ENCODE measurements at regions not wholly inside any gene's neighbourhood (a gene's known extent, or its start where the extent isn't known, plus 50 kb on each side); places are given as distances from the start of the nearest gene placed in this dataset.

DNA sequence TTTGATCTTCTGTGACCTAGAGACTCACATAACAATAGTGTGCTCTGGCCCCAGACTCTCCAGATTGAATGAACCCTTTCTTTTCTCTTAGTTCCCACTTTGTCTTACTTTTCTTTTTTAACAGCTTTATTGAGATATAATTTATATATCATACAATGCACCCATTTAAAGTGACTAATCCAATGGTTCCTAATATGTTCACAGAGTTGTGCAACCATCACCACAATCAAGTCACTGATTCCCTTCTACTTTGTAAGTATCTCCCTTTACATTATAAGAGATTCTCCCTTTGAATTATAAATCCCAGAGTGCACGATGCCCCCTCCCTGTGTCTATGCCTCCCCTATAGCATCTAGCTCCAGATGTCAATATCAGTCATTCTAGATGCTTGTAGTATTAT is 172.4 kb downstream of the HINT1 start:
- Histone ChIP-seq H3K4me3 (replicated peaks in 1 of 3) (no peak overlapping the region), H3K27ac (no peak overlapping the region), H3K36me3 (no peaks in the 10 kb centered on the region), H3K4me1 (no peaks in the 10 kb centered on the region), H3K27me3 (no peaks in the 10 kb centered on the region), H3K9me3 (no peaks in the 10 kb centered on the region)
- DNase-seq, result no peak
- 48 to 49% methylated on average over 1 of the region's 1 CpG for WGBS, 2 donors
- no peak for TF ChIP-seq POLR2A (IDR thresholded peaks at IDR 0.05)
- TF ChIP-seq, protein P1, sequence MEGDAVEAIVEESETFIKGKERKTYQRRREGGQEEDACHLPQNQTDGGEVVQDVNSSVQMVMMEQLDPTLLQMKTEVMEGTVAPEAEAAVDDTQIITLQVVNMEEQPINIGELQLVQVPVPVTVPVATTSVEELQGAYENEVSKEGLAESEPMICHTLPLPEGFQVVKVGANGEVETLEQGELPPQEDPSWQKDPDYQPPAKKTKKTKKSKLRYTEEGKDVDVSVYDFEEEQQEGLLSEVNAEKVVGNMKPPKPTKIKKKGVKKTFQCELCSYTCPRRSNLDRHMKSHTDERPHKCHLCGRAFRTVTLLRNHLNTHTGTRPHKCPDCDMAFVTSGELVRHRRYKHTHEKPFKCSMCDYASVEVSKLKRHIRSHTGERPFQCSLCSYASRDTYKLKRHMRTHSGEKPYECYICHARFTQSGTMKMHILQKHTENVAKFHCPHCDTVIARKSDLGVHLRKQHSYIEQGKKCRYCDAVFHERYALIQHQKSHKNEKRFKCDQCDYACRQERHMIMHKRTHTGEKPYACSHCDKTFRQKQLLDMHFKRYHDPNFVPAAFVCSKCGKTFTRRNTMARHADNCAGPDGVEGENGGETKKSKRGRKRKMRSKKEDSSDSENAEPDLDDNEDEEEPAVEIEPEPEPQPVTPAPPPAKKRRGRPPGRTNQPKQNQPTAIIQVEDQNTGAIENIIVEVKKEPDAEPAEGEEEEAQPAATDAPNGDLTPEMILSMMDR (IDR thresholded peaks at IDR 0.05), result no peak
- intact Hi-C loops (cut with DNase I), result no loop called here

DNA sequence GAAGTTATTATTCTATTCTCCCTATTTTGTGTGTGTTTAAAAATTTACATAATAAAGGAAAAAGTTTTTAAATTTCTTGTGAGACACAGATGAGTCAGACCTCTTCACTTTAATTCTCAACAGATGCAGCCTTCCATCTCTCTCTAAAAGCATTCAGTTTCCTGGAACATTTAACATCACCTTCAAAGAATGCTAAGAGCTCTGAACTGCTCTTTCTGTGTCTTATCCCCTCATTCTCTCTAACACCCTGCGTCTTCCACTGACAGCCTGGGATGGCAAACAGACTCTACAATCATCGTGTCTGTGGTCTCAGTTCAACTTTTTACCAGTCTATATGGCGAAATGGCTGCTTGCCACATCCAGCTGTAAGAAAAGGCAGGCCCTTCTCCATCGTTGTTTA is 173.0 kb downstream of the HINT1 start:
- intact Hi-C loops (cut with DNase I), result no loop called here
- DNase-seq, result no peak
- TF ChIP-seq, protein P1 (IDR thresholded peaks at IDR 0.05), result no peak
- TF ChIP-seq POLR2A (IDR thresholded peaks at IDR 0.05), result no peak
- 28% methylated on average over 4 of the region's 4 CpGs for WGBS, 2 donors
- no peak overlapping the region for H3K27ac ChIP-seq
- H3K27me3 ChIP-seq, result no peaks in the 10 kb centered on the region
- no peak overlapping the region for H3K4me3 ChIP-seq (replicated peaks in 1 of 3)
- H3K4me1 ChIP-seq, result no peaks in the 10 kb centered on the region
- H3K9me3 ChIP-seq, result no peaks in the 10 kb centered on the region
- no peaks in the 10 kb centered on the region for H3K36me3 ChIP-seq

DNA sequence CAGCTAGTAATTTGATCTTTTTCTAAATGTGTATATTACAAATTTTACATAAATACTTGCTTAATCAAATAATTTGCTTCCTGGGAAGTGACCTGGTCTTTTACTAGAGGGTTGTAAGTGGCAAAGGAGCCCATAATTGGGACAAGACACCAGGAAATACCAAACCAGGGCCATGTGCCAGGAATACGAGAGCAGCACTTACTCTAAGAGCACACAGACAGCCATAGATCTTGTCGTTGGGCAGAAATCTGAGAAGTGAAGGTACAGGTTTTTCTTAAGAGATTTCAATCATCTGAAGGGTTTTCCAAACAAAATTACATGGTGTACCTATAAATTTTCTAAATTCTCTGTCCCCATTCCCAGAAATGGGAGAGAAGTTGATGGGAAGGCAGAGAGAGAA is 179.3 kb downstream of the HINT1 start:
- Histone ChIP-seq H3K27ac (no peak overlapping the region), H3K36me3 (no peaks in the 10 kb centered on the region), H3K27me3 (no peaks in the 10 kb centered on the region), H3K4me1 (no peaks in the 10 kb centered on the region), H3K9me3 (no peaks in the 10 kb centered on the region), H3K4me3 (replicated peaks in 1 of 3) (no peak overlapping the region)
- intact Hi-C loops (cut with DNase I), result no loop called here
- no peak for DNase-seq
- no peak for TF ChIP-seq POLR2A (IDR thresholded peaks at IDR 0.05)
- TF ChIP-seq, protein P1 (IDR thresholded peaks at IDR 0.05), result no peak
- WGBS, 2 donors, result 43 to 45% methylated on average over 2 of the region's 2 CpGs

DNA sequence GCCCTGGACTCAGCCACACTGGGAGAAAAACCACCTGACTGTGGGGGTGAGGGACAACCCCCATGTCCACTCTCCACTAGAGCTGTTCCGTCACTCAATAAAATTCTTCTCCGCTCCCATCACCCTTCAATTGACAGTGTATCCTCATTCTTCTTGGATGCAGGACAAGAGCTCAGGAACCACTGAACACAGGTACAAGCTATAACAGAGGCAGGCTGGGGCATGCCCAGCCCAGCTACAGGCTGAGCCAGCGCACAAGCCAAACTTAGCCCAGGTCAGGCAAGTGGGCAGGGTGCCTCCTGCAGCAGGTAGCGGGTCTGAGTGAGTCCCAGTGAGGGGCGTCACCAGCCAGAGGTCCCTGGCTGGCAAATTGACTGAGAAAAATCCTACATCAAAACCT is 183.4 kb downstream of the HINT1 start:
- no peak for DNase-seq
- TF ChIP-seq POLR2A (IDR thresholded peaks at IDR 0.05), result no peak
- TF ChIP-seq, protein P1 (IDR thresholded peaks at IDR 0.05), result no peak
- Histone ChIP-seq H3K36me3 (no peaks in the 10 kb centered on the region), H3K4me3 (replicated peaks in 1 of 3) (no peak overlapping the region), H3K9me3 (no peaks in the 10 kb centered on the region), H3K27me3 (no peaks in the 10 kb centered on the region), H3K27ac (no peak overlapping the region), H3K4me1 (no peaks in the 10 kb centered on the region)
- intact Hi-C loops (cut with DNase I), result no loop called here
- WGBS, 2 donors, result 96 to 98% methylated on average over 3 to 5 of the region's 5 CpGs

DNA sequence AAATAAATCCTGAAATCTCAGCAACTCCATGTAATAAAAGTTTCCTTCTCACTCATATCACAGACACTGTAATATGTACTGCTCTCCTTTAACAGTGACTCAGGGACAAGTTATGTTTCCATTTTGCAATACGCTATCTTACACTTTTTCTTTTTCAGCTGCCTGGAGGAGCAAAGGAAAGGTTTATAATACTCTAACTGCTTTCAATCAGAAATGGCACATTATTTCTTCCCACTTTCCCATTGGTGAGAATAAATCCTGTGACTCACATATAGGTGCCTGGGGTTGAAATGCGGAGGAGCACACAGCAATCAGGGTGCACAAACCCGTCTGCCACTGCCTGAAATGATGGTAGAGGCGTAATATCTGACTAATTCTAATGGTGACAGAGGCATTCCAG is 186.6 kb downstream of the HINT1 start:
- no peaks in the 10 kb centered on the region for H3K9me3 ChIP-seq
- H3K4me3 ChIP-seq (replicated peaks in 1 of 3), result no peak overlapping the region
- H3K27me3 ChIP-seq, result no peaks in the 10 kb centered on the region
- DNase-seq, result no peak
- TF ChIP-seq POLR2A (IDR thresholded peaks at IDR 0.05), result no peak
- TF ChIP-seq, protein P1 (IDR thresholded peaks at IDR 0.05), result no peak
- peaks cover 7 to 8% of the 10 kb centered on the region in 2 donors for H3K4me1 ChIP-seq
- no peaks in the 10 kb centered on the region for H3K36me3 ChIP-seq
- no peak overlapping the region for H3K27ac ChIP-seq
- intact Hi-C loops (cut with DNase I), result no loop called here
- WGBS, 2 donors, result 83 to 93% methylated on average over 4 of the region's 4 CpGs

Data from thyroid gland (tissue), 4 donors.